NCI-H526 (cell line): ENCODE measurements at regions not wholly inside any gene's neighbourhood (a gene's known extent, or its start where the extent isn't known, plus 50 kb on each side); places are given as distances from the start of the nearest gene placed in this dataset.
"Not testable (repeated sequence)": the region's sequence is repeated elsewhere in the genome, so short reads cannot be mapped to it uniquely, and the experiment has no call there.

Experiments
- DNase-seq, 2 experiments: peaks; one replicate each; lab custom pipeline; 2025; lab: John Stamatoyannopoulos, UW

- no peak for DNase-seq
Observed at GRCh38 chr18:67455890-67456501, 60.5 kb downstream of the DSEL start.

DNA sequence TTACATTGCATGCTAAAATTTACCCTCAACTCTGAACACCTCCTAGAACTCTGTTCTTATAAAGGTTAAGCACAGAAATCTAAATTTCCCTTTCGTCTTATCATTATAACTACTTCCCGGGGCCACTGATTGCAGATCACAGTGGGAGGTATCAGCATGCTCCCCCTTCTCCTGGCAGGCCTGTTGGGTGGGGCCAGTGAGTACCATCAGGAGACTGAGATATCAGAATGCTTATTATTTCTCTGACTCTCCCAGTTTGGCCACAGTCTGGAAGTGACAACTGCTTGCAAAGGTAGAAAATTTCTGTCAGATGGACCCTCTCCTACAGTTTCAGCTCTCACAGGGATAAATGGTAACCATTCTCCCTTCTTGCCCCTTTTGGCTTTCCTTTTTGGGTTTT lies 62.6 kb downstream of the DSEL start:
- DNase-seq: no peak

DNA sequence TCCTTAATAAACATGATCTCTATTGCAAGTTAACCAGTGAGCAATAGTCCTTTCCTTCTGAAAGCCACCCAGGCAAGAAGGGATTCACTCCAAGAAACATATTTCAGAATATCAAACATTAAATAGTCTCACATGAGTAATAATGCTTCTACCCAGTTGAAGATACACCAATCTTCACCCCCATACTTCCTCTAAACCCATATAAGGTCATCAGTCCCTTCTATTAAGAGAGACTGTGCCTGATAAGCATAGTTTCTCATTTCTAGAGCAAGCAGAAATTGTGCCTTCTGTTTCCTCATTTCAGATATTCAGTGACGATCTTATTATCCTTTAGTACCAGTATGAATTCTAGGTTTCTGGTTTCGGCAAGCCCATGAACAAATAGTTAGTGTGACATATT lies 64.6 kb downstream of the DSEL start:
- no peak for DNase-seq

GRCh38 chr18:67451101-67451500 lies 65.4 kb downstream of the DSEL start:
- not testable (repeated sequence) for DNase-seq

DNA sequence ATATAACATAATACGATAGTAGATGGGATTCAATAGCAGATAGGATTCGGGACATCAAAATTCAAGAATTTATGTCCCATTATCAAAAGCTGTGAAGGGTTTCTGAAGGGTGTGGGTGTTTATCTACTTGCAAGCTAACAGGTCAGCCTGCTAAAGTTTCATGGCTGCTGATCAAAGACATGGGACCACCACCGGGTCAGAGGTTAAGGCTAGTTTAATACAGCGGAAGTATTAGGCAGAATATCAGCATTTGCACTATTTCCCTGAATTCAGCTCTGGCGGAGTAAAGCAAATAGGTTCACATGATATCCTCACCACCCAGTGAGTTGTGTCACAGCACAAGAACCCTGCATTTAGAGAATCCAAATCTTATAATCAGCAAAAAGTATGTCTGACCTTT lies 82.5 kb downstream of the DSEL start:
- no peak for DNase-seq

DNA sequence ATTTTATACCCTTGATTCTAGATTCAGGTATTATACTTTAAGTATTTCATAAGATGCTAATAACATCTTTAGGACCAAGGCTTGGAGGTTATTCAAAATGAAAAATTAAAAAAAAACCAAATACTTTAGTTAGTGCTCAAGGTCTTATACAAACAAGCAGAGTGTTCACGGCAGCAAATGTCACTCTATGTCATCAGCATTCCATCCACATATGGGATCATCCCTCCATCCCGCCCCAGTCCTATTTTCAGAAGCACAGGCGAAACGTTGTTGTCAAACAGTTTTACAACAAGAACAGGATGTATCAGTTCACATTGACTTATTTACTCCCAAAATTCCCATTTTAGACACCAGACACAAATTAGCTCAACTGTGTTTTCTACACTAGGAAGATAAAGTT lies 83.7 kb downstream of the DSEL start:
- no peak for DNase-seq

DNA sequence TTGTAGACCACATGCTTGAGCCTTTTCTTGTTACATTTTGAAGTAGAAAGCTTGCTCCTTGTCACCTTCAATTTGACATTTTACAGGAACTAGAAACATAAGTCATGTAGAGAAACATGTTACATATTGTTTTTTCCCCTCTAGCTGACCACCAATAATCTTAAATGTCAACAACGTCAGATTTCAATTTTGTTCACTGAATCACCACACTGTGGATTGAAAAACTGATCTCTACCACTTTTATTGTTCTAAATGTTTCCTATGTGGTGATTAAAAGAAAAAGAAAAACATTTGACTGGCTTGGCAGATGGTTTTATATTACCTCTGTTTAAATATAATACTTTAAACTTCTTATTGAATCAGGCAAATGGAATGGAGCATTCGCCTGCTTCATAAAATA lies 87.7 kb downstream of the DSEL start:
- DNase-seq: no peak

- DNase-seq: no peak
Observed at GRCh38 chr18:67428158-67428557, 88.4 kb downstream of the DSEL start.

GRCh38 chr18:67426486-67426885 lies 90.0 kb downstream of the DSEL start:
- no peak for DNase-seq

DNA sequence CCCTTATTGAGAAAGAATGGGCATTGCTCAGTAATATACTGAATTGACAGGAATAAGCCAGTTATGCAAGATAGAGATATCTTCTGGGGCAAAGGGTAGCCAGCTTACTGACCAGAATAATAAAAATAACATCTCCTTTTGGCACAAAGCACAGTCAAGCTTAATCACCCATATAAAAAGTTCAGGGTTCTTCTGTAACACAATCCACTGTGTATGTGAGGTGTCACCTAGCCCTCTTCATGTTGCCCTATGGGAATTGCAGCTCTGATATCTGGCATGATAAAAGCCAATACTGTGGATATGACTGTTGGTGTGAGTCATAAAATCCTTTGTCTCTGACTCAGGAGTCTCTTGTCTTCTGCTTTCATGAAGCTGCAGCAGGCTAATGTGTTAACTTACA lies 90.8 kb downstream of the DSEL start:
- no peak for DNase-seq

- DNase-seq: no peak
Observed at GRCh38 chr18:67421651-67422050, 94.9 kb downstream of the DSEL start.

GRCh38 chr18:67417864-67418523 lies 98.5 kb downstream of the DSEL start:
- DNase-seq: peak in 1 of 2 experiments; percentile 16

GRCh38 chr18:67411116-67411515 lies 105.4 kb downstream of the DSEL start:
- DNase-seq: no peak

GRCh38 chr18:67410075-67411070 lies 106.1 kb downstream of the DSEL start:
- DNase-seq: no peak

- no peak for DNase-seq
Observed at GRCh38 chr18:67408240-67408639, 108.3 kb downstream of the DSEL start.

DNA sequence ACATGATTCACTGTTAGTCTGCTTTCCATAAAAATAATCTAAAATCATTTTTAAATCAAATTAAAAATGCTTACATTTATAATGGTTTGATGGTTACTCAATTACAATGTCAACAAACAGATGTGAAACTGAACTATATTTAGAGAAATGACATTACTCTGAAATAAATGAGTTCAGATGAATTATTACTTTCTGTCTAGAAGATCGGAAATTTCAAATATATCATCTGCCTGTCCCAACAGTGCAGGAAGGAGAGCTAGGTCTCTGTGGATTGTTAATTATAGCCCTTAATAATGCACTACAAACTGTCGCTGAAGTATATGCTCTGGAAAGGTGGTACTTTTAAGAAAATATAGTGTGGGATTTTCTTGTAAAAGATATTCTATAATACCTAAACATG lies 109.8 kb downstream of the DSEL start:
- no peak for DNase-seq

- no peak for DNase-seq
Observed at GRCh38 chr18:67402543-67402942, 114.0 kb downstream of the DSEL start.

- DNase-seq: no peak
Observed at GRCh38 chr18:67400502-67401117, 115.9 kb downstream of the DSEL start.

- no peak for DNase-seq
Observed at GRCh38 chr18:67386032-67386431, 130.5 kb downstream of the DSEL start.

DNA sequence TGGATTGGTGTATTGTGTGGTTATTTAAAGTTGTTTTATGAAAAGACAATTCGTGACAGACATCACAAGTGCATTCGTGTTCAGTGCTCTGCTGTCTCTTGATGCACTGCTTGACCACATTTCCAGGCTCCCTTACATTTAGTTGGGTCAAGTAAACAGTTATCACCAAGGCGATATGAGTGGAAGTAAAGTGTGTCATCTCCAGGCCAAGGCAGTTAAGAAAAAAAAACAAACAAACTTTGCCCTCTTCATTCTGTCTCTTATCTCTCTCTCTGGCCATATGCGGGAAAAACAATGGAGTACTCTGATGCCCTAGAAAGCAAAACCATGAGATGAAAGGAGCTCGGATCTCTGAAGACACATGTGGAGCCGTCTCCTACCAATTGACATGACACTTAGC lies 131.1 kb downstream of the DSEL start:
- DNase-seq: no peak

- not testable (repeated sequence) for DNase-seq
Observed at GRCh38 chr18:67384057-67384456, 132.5 kb downstream of the DSEL start.

- no peak for DNase-seq
Observed at GRCh38 chr18:67381608-67382150, 134.8 kb downstream of the DSEL start.
